GM19351 (cell line): ENCODE measurements at regions not wholly inside any gene's neighbourhood (a gene's known extent, or its start where the extent isn't known, plus 50 kb on each side); places are given as distances from the start of the nearest gene placed in this dataset.

ENCODE experiments used
- ATAC-seq: cut with Tn5 transposase; IDR thresholded peaks from one replicate; pipeline ENCODE4 v1.9.1; 2021; ENCODE audit warnings: mild to moderate bottlenecking, moderate library complexity; ENCODE audit not compliant: unreplicated experiment

GRCh38 chr2:145043399-145043834 lies 523.5 kb upstream of the ZEB2 start:
- ATAC-seq, result no peak

DNA sequence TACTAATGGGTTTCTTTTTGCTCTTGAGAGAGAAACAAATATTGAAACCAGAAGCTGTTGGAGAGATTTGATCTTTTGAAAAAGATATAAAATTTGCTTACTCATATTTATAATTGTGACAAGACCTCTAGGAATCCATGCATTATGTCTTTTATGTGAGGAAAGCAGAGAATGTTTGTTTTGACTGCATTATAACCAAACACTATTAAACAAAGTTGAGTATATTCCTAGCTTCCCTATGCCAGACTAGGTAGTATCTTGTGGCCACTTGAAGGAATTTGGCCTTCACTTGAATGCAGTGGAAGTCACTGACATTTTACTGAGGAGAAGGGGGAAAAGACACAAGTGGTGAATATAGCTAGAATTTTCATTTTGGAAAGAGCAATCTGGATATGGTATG lies 521.8 kb upstream of the ZEB2 start:
- no peak for ATAC-seq

DNA sequence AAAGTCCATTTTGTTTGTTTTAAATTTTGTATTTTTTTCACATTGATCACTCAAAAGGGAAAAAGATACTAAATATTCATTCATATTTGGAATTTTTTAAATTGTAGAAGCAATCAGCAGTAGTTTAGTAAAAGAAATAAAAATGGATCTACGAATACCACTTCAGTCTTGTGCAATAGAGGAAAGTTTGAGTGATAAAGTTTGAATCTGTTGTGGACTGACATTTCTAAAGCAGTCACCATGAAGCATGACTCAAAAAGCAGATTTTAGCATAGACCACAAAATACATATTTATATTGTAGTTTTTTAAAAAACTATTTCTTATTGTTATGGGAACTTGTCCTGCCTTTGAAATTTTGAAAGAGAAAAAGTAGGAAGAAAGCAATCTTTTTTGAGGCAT lies 520.5 kb upstream of the ZEB2 start:
- ATAC-seq, result no peak

DNA sequence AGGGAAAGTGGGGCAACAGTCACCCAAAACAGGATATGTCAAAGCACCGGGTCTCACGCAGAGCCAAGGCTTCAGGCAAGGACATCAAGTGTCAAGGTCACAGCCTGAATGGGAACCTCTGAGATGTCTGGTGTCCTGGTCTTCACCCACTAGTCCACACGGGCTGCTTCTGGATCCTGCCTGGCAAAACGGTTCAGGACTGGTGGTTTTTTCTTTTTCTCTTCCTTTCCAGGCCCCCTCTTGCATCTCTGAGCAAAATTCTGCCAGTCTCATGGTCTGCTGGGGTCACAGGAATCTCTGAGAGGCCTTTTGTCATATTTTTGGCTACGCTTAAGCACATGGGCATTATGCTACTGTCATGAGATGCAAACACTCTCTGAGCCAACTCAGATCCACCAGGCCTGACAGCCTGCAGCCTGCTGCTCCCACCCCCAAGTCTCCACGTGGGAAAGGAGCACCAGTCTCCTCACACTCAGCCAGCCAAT lies 518.2 kb upstream of the ZEB2 start:
- ATAC-seq, result no peak

DNA sequence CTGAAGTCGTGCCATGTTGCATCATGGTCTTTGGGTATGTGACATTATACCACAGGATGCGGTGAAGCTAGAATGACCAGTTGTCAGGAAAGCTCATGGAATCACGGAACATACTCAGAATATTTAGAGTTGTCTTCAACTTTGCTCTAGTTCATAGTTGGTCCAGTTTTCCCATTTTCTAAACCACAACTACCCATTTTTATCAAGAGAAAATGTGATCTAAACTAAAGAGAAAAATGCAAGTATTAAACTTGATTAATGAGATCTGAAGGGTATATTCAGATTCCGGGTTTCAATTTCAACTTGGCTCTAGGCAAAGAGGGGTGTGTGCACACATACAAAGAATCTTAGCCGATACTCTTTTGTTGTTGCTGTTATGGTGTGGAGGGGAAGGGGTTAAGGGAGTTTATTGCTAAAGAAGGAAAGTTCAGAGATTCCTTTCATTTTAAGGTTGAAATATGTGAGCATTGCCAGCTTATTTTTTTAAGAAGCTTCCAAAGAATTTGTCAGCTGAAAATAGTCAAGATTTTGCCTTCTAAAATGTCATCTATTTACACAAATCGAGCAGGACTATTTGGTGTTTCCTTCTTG lies 516.6 kb upstream of the ZEB2 start:
- ATAC-seq, result no peak

DNA sequence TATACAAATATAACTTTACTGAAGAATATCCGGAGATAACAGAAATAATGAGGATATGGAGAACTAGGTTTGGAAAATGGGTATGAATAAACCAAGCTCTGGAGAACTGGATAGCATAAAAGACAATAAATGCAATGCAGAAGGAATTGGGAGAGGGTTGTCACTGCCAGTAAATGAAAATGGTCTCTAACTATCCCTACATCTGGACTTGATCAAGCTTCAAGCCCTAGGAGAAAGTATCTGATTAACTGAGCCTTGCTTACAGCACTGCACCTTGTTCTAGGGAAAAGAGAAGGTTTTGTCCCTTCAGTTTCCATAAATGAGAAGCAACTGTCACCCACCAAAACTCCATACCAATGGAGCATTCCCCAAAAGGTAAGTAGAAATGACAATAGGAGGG lies 514.6 kb upstream of the ZEB2 start:
- ATAC-seq, result no peak

GRCh38 chr2:145033438-145033837 lies 513.5 kb upstream of the ZEB2 start:
- ATAC-seq, result no peak

DNA sequence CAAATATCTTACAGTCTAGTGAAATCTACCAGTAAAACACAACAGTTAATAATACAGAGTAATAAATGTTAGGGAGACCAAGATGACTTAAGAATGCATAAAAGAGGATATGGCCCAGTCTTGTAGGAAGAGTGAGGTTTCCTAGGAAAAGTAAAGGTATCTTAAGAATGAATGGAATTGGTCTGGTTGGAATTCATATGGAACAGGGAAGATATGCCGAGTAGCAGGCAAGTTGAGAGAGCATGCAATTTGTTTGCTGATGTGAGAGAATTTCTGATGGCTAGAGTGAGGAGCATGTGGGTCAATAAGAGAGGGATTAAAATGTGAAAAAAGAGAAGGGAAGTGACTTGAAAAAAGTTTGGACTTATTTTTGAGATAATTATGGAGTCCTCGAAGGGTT lies 512.9 kb upstream of the ZEB2 start:
- no peak for ATAC-seq

DNA sequence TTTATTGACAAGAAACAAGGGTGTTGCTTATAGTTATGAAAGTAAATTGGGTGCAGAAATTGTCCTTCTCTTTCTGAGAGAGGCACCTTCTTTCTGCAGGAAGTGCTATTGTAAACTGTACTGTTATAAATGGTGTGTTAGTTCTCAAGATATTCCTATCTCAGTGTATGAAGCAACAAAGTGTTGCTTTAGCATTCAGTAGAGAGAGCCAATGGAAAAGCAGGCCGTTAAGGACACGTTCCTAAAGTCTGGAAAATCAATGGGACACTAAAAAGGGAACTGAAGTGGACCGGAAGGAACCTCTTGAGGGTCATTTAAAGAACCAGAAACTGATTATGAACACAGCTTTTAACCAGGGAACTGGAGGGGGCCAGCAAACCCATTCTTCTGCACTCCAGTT lies 510.0 kb upstream of the ZEB2 start:
- no peak for ATAC-seq

DNA sequence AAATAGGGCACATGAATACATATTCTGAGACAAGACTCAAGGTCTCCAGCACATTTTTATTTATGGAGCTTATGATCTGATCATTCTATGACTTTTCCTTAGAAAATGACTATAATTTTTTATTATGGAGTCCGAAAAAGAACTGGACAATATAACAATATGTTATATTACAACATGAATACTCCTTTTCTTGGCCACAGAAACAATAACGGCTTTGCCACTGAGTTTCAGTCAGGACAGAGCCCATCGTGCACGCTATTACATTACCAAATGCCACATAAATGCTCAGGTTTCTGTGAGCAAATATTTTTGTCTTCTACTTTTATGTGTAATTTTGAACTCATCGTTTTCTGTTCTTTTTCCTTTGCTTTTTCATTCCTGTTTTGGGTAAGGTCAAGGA lies 509.2 kb upstream of the ZEB2 start:
- no peak for ATAC-seq

DNA sequence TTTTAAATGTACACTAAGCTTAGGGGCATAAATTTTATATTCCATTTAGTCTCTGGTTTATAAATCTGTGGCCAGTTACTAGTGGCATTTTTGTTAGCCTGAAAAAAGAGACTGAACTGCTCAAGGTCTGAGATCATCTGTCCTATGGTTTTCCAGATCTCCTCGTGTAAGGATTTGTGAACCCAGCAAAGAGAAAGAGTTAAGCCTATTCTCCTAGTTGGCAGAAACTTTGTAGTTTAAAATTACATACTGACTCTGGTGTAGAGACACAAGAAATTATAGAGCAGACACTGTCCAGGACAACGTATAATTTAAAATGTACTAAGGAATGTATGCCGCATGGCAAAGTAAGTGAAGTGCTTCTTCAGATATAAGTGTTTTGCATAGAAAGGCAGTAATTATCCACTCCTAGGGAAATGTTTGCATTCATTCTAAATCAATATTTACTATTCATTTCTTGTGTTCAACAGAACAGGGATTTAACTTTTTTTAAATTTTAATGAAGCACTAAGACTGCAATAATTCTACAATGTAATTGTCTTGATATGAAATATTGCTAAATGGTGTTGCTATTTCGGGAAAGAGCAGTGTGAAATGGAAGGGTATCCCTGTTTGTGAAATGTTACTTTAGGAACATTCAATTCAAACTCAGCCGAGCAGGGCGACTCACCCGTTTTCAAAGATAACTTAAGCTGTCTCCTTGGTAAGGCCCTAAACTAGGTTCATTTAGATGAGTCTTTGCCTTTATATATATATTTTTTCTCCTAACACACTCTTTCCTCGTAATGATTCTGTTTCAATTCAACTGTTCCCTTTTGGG lies 508.4 kb upstream of the ZEB2 start:
- no peak for ATAC-seq

DNA sequence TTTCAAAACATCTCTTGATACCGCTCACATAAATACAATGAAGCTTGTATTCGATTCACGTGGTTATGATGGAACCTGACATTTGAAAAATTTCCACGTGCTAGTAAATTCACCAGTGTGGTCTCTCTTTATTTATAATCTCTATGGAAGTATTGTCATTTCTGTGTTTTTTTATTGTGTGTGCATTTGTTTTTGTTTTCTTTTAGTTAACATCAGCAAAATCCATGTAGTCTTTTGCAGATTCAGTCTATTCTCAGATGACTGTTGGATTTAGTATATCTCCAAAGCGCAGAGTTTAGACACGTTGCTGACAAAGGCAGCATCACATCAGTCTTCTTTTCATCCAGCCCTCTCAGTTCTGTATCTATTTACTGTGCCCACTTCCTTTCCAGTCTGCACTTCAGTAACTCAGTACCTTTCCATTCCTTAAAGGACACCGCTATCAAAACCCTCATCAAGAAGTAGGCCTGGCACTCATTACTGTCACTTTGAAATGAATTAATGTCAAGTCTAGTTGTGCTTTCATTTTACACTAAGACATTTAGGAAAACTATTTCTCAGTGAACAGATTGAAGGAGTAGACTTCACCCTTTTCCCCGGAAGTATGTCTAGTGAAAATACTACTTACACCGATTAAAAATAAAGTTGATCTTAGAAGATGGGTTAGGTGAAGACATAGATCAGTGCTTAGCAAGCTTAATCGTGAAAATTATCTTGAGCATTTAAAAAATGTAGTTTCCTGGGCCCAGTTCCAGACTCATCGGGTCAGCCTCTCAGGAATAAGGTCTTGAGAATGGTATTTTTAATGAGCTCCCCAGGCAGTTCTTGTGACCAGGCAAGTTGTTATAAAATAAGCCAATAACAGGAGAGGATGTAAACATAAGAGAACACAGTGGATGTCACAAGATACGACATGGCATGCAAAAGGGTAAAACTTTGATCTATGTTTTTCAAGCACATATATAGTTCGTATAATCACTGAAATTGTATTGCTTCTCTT lies 506.8 kb upstream of the ZEB2 start:
- ATAC-seq, result no peak

- no peak for ATAC-seq
Observed at GRCh38 chr2:145025382-145025781, 505.5 kb upstream of the ZEB2 start.

- ATAC-seq, result no peak
Observed at GRCh38 chr2:145023334-145023934, 503.5 kb upstream of the ZEB2 start.

GRCh38 chr2:145022666-145023333 lies 502.9 kb upstream of the ZEB2 start:
- no peak for ATAC-seq

DNA sequence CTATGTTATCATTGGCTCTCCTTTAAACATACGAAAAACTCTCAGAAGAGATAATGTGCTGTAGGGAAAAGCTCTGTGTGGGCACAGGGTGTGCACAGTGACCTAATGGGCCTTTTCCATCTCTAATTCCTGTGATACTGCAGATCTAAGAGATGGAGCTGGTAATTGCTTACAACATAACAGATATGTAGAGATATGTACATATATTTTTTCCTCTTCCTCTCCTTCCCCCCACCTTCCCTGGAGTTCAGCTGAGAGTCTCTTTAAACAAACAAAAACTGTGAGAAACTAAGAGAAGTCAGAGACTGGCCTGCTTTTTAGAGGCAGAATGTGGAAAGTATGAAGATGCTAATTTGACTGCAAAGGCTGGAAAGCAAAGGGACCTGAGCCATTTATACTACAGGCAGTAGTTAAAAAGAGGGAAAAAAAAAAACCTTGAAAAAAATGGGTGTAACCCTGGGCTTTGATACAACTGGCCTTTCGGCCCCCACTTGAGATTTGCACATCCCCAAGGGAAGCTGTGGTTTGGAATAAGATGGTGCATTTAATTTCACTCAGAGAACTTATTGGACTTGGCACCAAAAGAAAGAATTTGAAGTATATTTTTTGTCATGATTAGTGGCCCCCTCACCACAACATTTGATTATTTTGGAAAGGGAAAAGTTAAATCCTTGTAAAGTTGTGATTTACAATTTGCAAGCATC lies 502.2 kb upstream of the ZEB2 start:
- ATAC-seq, result no peak

GRCh38 chr2:145020694-145021093 lies 500.8 kb upstream of the ZEB2 start:
- ATAC-seq, result no peak

DNA sequence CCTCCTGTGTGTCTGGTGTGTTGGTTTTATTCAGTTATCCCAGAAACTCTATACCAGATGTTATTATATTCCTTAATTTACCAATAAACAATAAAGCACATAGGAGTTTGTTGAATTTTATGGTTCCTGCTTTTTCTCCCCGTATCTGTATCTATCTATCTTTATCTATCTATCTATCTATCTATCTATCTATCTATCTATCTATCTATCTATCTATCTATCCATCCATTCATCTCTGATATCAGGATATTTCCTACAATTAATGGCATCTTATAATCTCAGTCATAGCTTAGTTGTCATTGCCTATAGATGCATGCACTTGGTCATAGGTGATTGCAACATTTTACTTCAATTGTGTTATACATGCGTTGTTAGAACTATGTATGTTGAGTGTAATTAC lies 500.2 kb upstream of the ZEB2 start:
- ATAC-seq, result no peak

- ATAC-seq, result no peak
Observed at GRCh38 chr2:145018502-145018901, 498.6 kb upstream of the ZEB2 start.

DNA sequence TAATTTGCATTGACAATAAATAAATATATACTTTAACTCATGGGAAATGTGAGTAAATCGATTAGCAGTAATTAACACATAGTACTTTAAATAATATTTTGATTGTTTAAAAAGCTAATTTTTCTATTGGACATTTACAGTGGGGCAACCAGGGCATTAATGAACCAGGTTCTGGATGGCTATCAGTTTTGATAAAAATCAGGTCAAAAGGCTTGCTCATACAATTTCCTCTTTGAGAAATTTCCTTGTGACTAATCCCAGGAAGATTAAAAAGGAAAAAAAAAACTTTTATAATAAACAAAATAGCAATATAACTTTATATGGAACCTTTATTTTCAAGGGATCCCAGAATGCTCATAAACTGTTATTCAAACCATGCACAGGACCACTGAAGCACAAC lies 497.2 kb upstream of the ZEB2 start:
- no peak for ATAC-seq
